IPS DF 4.7 (cell line): ENCODE measurements at regions not wholly inside any gene's neighbourhood (a gene's known extent, or its start where the extent isn't known, plus 50 kb on each side); places are given as distances from the start of the nearest gene placed in this dataset.

ENCODE experiments used
- DNase-seq: peaks from one replicate; pipeline ENCODE4 v3.0.0-alpha.2; 2013; ENCODE audit warnings: low spot score; ENCODE audit errors: extremely low read depth

GRCh38 chr5:54619731-54620130, 102.2 kb downstream of the SNX18 start:
- DNase-seq: no peak

- no peak for DNase-seq
Observed at GRCh38 chr5:54616518-54617220, 99.1 kb downstream of the SNX18 start.

- DNase-seq: no peak
Observed at GRCh38 chr5:54616031-54616430, 98.5 kb downstream of the SNX18 start.

GRCh38 chr5:54615381-54615780, 97.8 kb downstream of the SNX18 start:
- DNase-seq: no peak

GRCh38 chr5:54612711-54613110, 95.2 kb downstream of the SNX18 start:
- no peak for DNase-seq

GRCh38 chr5:54611290-54611951, 93.9 kb downstream of the SNX18 start:
- DNase-seq: no peak

GRCh38 chr5:54610197-54610944, 92.8 kb downstream of the SNX18 start:
- DNase-seq: no peak

GRCh38 chr5:54608423-54609085, 91.0 kb downstream of the SNX18 start:
- no peak for DNase-seq

GRCh38 chr5:54607006-54607405, 89.4 kb downstream of the SNX18 start:
- DNase-seq: no peak

GRCh38 chr5:54603372-54603771, 85.8 kb downstream of the SNX18 start:
- DNase-seq: no peak

GRCh38 chr5:54602475-54602874, 84.9 kb downstream of the SNX18 start:
- no peak for DNase-seq

- no peak for DNase-seq
Observed at GRCh38 chr5:54601411-54602230, 84.1 kb downstream of the SNX18 start.
